ENCODE measurements at regions not wholly inside any gene's neighbourhood (a gene's known extent, or its start where the extent isn't known, plus 50 kb on each side); places are given as distances from the start of the nearest gene placed in this dataset.

DNA sequence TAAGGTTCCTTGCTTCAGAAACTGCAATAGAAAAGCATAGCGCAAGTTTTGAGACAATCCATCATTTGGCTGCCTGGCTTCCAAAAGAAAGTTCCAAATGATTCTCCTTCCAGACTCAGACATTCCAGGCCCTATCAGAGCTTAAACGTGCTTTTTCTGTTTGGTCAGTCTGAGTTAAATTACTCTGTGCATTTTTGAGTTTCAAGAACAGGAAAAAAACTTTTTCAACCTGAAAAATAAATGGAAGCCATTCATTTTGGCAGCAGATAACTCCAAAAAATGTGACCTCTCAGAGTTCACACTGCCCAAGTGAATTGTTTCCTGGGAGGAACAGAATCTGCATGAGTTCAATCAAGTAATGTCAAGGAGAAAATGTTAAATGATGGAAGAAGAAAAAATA lies 354.2 kb downstream of the CXCL12 start:
- DNase-seq (ENCODE audit: low read depth in 3 of 3): no peak

DNA sequence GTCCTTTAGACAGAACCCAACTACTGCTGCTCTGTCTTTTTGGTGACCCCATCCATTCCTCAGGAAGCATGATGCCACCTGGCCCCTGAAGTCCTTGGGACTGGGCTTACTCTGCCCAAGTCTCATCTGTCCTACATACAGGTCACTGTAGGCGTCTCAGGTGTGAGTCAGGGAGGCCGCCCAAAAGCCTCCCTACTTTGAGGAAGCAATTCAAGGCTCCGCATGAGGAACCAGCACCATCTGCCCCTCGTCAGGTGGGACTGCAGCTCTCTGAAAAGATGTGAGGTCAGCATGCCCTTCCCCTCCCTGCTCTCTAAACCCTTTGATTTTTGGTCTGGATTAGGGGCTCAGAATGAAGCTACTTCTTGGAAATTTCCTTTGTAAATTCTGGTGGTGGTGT lies 354.8 kb downstream of the CXCL12 start:
- DNase-seq (ENCODE audit: low read depth in 3 of 3): no peak

DNA sequence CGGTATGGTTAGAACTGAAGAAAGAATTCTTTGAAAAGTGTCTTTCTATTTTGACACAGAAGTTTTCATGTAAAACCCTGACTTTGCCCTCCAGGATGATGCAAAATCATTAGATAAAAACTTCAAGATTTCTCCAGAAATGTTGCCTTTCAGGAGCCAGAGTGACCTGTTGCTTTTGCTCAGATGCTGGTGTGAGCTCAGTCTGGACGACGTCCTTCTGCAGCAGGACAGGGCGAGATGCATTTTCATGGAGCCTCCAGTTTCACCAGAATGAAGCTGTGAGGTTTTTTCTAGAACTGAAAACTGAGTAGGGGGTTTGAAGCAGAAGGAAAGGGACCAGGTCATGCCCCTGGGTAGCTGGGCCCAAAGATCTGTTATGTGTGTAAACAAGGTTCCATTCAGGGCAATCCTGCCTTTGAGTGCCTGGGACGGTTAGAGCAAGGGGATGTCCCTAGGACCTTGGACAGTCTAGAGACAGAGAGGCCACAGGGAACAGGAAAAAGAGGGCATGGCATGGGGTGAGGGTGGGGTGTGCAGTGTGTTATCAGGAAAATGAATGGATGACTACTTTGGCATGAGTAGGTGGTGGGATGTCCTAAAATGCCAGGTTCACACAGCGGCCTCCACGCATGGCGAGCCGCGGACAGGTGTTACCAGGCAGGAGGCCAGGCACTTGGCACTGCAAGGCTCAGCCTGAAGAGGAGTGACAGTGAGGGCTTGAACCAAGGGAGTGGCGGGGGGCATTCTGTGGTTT lies 356.3 kb downstream of the CXCL12 start:
- DNase-seq (ENCODE audit: low read depth in 3 of 3): no peak

DNA sequence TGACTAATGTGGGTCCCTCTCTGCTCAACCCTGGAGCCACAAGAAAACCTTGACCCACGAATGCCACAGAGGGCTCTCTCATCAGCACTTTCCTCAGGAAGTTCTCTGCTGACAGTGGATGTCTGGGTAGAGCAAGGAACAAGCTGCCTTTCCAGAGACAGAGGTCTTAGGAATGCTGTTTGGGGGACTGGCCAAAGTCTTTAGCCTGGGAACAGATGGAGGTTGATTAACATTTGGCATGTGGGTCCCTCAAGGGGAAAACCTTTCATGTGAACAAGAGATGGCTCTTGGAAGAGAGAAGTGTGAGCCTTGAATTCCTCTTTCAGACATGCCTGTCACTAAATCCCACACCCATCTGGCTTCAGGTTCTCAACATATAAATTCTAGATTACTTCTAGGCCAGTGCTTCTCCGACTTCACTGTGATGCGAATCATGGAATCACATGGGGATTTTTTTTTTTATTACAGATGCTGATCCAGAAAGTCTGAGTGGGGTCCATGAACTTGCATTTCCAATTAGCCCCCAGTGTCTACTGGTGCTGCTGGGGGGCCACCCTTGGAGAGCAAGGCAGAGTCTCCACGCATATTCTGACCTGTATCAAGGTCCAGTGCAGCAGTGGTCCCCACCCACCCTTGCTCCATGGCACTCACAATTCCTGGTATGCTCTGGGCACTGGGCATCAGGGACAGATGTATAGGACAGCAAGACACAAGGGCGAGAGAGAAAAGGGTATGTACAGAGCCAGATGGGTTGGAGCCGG lies 360.4 kb downstream of the CXCL12 start:
- DNase-seq (ENCODE audit: low read depth in 3 of 3): no peak

DNA sequence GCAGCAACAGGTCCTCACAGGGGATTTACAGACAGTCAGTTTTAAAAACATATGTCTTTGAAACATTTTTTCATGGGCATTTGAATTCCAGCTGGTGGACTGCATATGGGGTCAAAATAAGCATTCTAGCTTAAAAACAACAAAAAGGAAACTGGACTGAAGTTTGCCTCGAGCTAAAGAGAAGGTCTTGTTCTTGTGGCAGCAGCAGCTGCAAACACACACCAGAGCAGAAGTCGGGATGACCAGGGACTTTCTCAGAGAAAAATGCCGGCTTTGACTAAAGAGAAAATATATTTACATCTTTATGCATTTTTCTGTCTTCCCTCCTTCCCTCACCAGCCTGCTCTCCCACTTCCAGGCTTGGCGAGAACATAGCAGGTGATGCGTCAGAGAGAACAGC lies 361.4 kb downstream of the CXCL12 start:
- no peak for DNase-seq (ENCODE audit: low read depth in 3 of 3)

DNA sequence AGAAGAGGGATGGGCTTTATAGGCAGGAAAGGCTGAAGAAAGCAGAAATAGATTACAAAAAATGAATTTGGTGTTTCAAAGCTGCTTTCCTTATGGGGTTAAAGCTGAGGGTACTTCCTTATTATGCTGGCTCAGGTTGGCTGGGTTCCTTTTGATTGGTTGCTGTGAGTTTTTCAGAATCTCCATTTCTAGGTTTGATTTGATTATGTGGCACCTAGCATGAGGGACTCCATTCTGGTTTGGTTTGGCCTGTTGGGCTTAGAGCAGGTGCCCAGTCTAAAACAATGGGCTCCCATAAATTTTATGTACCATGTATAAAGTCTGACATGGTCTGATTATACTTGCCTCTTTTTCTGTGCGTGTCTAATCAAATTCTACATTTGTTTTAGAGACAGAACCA lies 362.7 kb downstream of the CXCL12 start:
- DNase-seq (ENCODE audit: low read depth in 3 of 3): no peak

DNA sequence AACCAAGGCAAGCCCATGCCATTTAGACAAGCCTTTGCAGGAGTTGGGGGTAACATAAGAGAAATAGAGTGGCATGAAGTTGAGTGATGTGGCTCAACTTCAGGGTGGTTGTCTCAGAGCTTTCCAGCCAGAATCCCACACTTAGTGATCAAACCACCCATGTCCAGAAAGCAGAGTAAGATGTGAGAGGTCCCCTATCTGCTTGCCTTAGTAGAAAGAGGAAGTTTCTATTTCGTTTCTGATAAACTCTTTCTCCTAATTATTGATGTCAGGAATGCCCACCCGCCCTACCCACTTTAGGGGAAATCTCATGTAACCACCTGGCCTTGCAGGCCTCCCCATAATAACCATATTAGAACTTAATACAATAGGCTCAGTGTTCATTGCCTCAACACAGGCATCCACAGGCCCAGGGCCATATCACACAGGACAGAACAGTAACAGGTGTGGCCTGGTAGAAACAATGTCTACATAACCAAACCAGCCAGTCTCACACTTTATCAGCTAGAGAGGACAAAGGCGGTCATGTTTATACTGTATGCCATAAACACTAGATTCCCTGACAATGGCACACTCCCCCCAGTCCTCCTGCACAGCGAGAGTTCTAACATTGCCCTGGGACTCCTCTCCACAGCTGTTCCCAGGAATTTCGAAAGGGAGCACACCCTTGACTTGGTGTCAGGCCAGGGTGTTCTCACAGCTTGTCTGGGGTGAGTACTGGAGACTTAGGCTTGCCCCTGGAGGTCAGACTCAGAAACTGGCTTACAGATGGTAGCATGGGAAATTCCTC lies 364.4 kb downstream of the CXCL12 start:
- no peak for DNase-seq (ENCODE audit: low read depth in 3 of 3)

DNA sequence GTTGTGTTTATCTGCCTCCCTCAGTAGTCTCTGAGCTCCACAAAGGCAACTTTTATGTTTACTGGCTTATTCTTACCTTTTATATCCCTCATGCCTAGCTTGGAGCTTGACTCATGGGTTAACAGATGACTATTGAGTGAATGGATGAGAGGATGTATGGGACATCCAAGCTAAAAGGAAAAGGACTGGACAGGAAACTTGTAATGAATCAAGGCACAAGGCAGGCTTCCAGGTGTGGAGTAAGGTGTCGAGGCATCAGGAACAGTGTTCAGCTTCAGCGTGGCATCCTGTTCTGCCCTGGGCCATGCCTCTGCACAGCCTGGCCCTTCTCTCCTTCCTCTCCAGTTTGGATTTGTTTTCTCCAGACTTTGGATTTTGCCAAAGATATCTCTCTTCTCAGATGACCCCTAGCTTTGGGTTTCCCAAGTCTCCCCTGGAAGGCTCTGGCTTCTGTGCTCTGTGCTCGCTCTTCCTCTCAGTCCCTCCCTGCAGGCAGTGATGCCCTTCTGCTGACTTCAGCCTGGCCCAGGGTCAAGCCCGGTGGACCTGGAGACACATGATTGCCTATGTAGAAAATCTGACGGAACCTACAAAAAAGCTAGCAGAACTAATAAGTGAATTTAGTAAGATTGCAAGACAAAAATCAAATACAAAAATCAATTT lies 367.3 kb downstream of the CXCL12 start:
- DNase-seq (ENCODE audit: low read depth in 3 of 3): no peak

DNA sequence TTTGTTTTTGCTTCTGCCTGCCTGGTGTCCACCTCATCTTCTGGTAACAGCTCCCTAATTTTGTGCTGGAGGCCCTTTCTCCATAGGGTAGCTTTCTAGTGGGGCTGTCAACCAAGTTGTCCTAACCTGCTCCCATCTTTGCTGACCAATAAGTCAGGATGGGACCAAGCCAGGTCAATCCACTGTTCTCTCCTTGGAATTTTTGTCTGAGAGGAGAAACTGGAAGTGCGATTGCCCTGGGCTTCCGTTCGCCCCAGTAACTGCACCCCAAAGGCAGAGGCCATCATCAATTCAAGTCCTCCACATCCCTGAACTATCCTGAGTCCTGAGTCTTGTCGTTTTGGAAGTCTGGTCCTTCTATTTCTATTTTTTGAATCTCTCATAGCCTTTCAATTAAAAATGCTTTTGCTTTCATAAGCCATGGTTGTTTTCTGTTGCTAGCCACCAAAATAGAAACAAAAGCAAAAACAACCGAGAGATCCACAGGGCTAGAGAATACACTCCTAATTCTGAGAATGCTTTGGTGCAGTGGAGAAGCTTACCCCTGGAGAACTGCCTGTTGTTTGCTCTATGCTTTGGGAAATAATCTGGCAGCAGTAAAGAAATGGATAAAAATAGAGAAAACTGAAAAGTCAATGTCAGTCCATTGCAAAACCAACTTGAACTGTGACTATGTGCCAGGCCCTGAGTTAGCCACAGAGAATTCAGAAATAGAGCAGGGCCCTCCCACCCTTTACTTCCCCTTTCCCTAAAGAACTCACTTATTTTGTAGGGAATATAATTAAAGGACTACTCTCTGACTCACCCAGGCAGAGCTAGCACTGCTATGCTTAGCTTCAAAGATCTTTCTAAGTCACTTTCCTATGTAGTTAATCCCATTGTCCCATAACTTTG lies 368.1 kb downstream of the CXCL12 start:
- DNase-seq (ENCODE audit: low read depth in 3 of 3): no peak

DNA sequence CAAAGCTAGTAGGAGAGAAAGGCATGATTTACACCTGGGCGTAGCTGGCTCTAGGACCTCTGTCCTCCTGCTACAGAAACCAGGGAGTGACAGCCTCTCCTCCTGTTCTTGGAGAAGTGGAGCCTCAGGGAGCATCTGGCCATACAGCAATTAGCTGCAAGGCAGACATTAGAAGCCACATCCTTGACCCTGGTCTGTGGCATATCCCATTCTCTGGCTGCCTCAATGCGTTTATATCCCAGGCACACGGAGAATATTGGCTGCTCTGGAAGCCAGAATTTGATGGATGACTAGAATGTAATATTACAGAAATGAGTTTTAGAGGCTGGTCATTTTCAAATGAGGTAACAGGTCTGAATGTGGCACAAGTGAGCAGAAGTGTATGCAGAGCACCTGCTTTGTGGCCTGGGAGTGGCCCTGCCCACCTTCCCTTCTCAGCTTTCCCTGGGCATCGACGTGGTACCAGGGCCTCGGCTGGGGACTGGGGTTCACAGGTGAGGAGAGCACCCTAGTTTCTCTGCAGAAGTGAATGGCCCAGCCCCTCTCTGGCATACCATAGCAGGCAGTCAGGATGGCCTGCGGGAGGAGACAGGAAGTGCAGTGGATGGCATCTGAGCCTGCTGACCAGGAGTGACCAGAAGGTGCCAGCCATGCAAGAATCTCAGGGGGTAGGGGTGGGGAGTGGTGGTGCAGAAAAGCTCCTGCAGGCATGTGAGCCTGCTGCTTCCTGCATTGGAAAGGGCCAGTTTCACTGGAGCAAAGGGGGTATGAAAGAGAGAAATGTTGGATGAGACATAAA lies 367.2 kb upstream of the ZNF32 start:
- DNase-seq (ENCODE audit: low read depth in 3 of 3): no peak

DNA sequence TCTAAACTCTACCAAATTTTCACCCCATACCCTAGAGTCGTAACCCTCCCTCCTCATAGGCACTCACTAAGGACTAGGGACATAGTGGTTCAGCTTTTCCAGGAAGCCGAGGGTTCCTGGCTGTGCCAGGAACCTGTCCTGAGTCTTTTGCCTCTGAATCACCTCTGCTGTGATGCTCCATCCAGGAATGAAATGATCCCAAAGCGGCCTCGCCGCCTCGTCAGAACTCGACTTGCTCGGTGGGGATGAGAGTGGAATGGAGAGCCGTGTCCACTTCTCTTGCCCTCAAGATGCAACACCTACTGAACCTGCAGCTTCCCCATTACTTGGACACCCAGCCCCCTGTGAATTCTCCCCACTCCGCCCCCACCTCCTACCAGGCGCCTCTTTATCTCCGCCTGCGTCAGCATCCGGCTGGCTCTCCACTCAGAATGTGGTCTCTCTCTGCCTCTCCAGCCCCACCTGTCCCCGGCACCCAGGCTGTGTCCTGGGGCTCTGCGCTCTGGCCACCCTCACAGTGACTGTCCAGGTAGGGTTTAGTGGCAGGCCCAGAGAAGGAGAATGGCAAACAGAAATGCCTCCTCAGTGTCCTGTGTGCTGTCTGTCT lies 366.1 kb upstream of the ZNF32 start:
- DNase-seq (ENCODE audit: low read depth in 3 of 3): no peak

DNA sequence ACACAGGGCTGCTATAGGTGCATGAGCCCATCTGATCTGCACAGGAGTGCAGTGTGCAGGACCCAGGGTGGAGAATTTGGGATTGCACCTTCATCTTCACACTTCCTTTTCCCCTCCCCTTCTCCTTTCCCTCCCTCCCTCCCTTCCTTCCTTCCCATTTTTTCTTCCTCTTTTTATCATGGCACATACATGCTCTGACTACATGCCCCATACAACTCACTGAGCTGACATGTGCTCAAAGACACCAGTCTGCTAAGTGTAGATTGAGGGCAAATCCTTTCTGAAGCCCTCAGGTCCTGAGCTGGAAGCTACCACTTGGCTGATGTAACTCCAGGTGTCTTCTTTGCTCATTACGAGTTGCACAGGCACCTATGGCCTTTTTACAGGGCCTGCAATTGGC lies 365.3 kb upstream of the ZNF32 start:
- no peak for DNase-seq (ENCODE audit: low read depth in 3 of 3)

DNA sequence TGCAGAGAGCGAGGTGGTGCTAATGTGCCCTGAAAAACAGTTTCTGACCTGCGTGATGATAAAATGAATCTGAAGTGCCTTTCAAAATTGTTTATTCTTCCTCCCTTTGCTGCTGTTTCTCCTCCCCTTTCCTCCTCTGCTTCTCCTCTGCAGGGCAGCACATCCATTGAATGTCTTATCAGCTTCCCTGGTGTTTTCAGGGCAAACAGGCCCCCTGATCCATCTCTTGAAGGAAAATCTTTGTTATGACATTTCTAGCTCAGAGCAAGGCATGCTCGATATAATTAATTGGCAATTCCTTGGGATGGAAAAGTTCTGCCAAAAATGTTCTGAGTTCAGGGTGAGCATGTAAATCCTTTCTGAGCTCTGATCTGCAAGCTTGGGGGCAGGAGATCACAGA lies 364.2 kb upstream of the ZNF32 start:
- DNase-seq (ENCODE audit: low read depth in 3 of 3): no peak

DNA sequence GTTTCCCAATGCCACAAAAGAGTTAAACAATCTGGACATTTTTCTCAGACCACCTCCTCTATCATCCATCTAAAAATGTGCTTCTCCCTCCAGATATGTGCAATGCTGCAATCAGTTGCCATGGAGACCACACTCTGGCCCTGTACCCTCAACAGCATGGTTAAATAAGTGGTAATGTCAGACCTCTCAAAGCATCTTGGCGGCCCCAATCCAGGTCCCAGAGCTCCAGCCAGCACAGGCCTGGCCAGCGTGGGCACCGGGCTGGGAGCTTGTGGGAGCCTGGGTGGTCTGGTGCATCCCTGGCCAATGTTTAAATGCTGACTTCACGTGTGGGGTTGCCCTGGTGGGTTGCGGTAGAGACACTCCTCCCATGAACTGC lies 362.9 kb upstream of the ZNF32 start:
- DNase-seq (ENCODE audit: low read depth in 3 of 3): no peak

DNA sequence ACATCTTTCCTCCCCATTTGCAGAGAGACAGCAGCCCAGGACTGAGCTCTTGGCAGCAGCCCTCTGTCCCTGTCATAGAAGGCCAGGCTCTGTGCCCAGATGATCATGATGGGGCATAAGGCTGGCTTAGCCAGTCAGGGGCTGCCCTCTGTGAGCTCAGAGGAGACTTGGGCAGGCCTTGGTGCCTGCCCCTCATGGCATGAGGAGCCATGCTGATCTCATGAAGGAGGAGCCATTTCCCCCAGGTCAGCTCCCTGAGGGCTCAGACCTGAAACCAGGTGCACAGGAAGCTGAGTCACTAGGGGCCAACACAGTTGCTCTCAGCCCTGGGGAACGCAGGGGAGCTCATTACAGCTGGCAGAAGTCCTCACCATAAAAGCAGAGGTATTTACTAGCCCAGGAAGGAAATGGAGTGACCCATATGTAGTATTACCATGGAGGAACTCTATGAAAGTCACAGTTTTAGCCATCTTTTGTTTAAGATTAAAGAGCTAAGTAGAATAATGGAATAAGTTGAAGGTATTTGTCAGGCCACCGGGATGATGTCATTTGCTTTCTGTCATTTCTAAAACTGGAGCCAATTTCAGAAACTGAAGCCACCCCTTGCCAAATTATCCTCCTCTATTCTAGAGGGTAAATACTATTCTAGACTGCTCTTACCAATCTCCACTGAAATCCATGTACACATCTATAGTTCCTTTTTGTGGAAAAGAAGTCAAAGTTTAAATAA lies 362.4 kb upstream of the ZNF32 start:
- no peak for DNase-seq (ENCODE audit: low read depth in 3 of 3)

DNA sequence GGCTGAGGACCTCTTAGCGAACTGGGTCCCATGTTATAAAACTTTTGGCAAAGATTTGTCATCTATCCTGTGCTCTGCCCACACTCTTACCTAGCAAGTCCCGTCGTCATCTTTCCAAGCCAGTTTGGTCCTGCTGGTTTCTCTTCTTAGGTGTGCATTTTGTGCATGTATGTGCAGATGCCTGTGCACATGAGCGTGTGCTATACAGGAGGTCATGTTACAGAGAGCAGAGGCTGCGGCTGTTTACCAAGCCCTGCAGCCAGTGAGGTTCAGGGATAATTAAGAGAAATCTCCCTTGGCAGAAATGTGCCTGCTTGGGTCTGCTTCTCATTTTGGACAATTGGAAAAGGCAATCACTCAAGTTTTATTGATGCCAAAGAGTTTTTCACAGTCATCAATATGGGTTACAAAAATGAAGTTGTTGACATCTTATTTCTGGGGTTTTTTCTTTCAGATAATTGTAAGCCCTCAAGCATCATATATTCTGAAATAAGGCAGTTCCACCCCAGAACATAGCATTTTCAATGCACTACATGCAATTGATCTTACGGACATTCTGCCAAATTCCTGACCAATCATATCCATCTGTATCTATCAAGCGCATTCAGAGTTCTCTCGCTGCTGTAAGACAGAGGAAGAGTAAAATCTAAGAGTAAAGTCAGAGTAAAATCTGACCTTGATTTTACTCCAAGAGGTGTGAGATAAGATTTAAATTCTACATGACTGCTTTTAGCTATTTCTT lies 361.4 kb upstream of the ZNF32 start:
- DNase-seq (ENCODE audit: low read depth in 3 of 3): no peak

DNA sequence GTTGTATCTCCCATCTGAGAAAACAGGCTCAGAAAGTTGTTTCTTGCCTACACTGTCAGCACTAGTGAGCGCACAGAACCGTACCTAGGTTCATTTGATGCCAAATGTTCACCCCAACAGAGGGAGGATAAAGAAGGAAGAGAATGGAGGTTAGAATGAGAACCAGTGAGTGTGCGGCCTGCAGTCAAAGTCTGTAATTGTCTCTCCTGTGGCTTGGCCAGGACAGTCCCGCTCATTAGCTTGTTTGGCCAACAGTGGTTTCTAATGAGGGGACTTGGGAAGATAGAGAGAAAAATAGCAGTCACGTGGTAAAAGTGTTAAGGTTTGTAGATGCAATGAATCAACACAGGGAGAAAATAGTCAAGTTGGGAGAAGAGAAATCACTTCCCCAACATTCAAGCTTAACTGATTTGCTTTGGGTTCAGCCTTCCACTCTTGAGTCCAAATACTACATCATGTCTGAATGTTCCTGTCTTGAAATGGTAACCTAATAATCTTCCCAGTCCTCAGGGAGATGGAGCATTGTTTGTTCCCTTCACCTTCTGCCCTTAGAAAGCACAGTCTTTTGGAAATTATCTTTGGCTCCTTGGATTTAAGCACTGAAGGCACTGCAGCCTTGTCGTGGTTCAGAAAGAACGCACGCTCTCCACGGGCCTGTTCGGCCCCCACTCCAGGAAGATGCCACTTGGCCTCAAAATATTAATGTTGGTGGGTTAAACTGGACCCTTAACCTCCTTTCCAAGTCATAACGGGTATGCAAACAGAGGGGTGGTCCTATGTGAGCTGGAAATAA lies 360.4 kb upstream of the ZNF32 start:
- no peak for DNase-seq (ENCODE audit: low read depth in 3 of 3)

Data from stimulated activated CD4-positive, alpha-beta T cell treated with anti-CD3 and anti-CD28 coated beads, TNF-alpha, amount 100 ng/mL, for 4 hours (primary cell).